Calu3 (cell line): ENCODE measurements at regions not wholly inside any gene's neighbourhood (a gene's known extent, or its start where the extent isn't known, plus 50 kb on each side); places are given as distances from the start of the nearest gene placed in this dataset.

Source experiments
- BruUV-seq: library from RNA; stranded (reverse); fragments of 400-500 nt; replicated peaks from 2 replicates; lab custom pipeline; 2021; lab: Mats Ljungman, UMichigan
- CTCF ChIA-PET: fragments of 300-600 bp; sonication (Branson Sonifier 250); formaldehyde crosslinking; loops from one replicate; lab custom pipeline; 2022; ENCODE audit warnings: antibody characterized with exemption; lab: Charles Lee
- DNase-seq: peaks from one replicate; pipeline ENCODE4 v3.0.0; 2022
- H3K27ac Mint-ChIP-seq: one replicate; pipeline ENCODE4 v1.8.0; 2022; ENCODE audit warnings: mixed read lengths; ENCODE audit not compliant: unreplicated experiment
- H3K27me3 Mint-ChIP-seq: one replicate; pipeline ENCODE4 v1.8.0; 2022; ENCODE audit warnings: mixed read lengths; ENCODE audit not compliant: unreplicated experiment
- H3K36me3 Mint-ChIP-seq: one replicate; pipeline ENCODE4 v1.8.0; 2022; ENCODE audit warnings: mild to moderate bottlenecking, moderate library complexity, mixed read lengths; ENCODE audit not compliant: insufficient read depth, unreplicated experiment
- H3K4me1 Mint-ChIP-seq: one replicate; pipeline ENCODE4 v1.8.0; 2022; ENCODE audit warnings: mild to moderate bottlenecking, low read depth, mixed read lengths; ENCODE audit not compliant: unreplicated experiment
- H3K4me3 Mint-ChIP-seq: one replicate; pipeline ENCODE4 v1.8.0; 2022; ENCODE audit warnings: mild to moderate bottlenecking, low read depth, moderate library complexity, mixed read lengths; ENCODE audit not compliant: unreplicated experiment
- H3K9me3 Mint-ChIP-seq: one replicate; pipeline ENCODE4 v1.8.0; 2022; ENCODE audit warnings: low read depth, mixed read lengths; ENCODE audit not compliant: unreplicated experiment
- CTCF ChIP-seq: fragments of 200-600 bp; IDR thresholded peaks from one replicate; pipeline ENCODE4 v1.8.0; 2022; ENCODE audit warnings: antibody characterized with exemption; ENCODE audit not compliant: unreplicated experiment
- intact Hi-C: fragments of 100-400 bp; cut with micrococcal nuclease; formaldehyde crosslinking; loops from one replicate; pipeline ENCODE4 v1.10.0; 2022; ENCODE audit not compliant: unreplicated experiment

GRCh38 chr1:172870901-172871606, 179.7 kb downstream of the TNFSF18 start:
- CTCF ChIA-PET, result no interaction called here
- Mint-ChIP-seq H3K27me3 (no peaks in the 10 kb centered on the region), H3K4me3 (no peak overlapping the region), H3K27ac (no peak overlapping the region), H3K4me1 (peaks cover 34% of the 10 kb centered on the region), H3K36me3 (no peaks in the 10 kb centered on the region), H3K9me3 (no peaks in the 10 kb centered on the region)
- TF ChIP-seq CTCF, result no peak
- DNase-seq, result no peak
- no TSS peak for BruUV-seq
- intact Hi-C loops, result no loop called here

DNA sequence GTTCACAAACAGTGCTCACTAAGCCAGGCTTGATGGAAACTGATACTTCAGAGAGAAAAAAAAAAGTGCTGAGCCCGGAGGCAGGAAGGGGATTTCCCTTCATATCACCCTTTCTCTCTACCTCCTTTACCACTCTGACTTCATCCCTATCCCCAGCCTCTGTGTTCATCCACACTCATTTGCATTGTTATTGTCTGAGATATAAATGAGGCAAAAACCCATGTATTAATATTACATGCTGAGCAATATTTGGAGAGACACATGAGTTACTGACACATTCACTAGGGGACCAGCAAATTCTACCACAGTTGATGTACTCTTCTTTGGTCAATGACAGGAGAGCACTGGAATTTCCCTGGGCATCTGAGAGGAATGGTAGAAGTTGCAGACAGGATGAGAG, 175.8 kb downstream of the TNFSF18 start:
- H3K27me3 Mint-ChIP-seq, result no peaks in the 10 kb centered on the region
- intact Hi-C loops, result no loop called here
- no peak for TF ChIP-seq CTCF
- no TSS peak for BruUV-seq
- H3K9me3 Mint-ChIP-seq, result no peaks in the 10 kb centered on the region
- H3K27ac Mint-ChIP-seq, result no peak overlapping the region
- no peak for DNase-seq
- no peak overlapping the region for H3K4me3 Mint-ChIP-seq
- no peaks in the 10 kb centered on the region for H3K36me3 Mint-ChIP-seq
- H3K4me1 Mint-ChIP-seq, result peaks cover 34% of the 10 kb centered on the region
- CTCF ChIA-PET, result no interaction called here

GRCh38 chr1:172875892-172876291, 174.8 kb downstream of the TNFSF18 start:
- no peaks in the 10 kb centered on the region for H3K9me3 Mint-ChIP-seq
- no peak overlapping the region for H3K4me3 Mint-ChIP-seq
- no peak overlapping the region for H3K27ac Mint-ChIP-seq
- BruUV-seq, result no TSS peak
- intact Hi-C loops, result no loop called here
- no peak for TF ChIP-seq CTCF
- no peaks in the 10 kb centered on the region for H3K27me3 Mint-ChIP-seq
- H3K36me3 Mint-ChIP-seq, result no peaks in the 10 kb centered on the region
- peaks cover 31% of the 10 kb centered on the region for H3K4me1 Mint-ChIP-seq
- no peak for DNase-seq
- CTCF ChIA-PET, result no interaction called here

- Mint-ChIP-seq H3K36me3 (no peaks in the 10 kb centered on the region), H3K27me3 (no peaks in the 10 kb centered on the region), H3K9me3 (no peaks in the 10 kb centered on the region), H3K4me1 (peaks cover 52% of the 10 kb centered on the region), H3K4me3 (no peak overlapping the region), H3K27ac (no peak overlapping the region)
- no peak for DNase-seq
- no peak for TF ChIP-seq CTCF
- CTCF ChIA-PET, result no interaction called here
- no TSS peak for BruUV-seq
- intact Hi-C loops, result no loop called here
Observed at GRCh38 chr1:172882385-172882784, 168.4 kb downstream of the TNFSF18 start.
